CD4-positive, alpha-beta T cell treated with Interleukin-6 at 100 ng/mL for 8 hours (primary cell): ENCODE measurements at regions not wholly inside any gene's neighbourhood (a gene's known extent, or its start where the extent isn't known, plus 50 kb on each side); places are given as distances from the start of the nearest gene placed in this dataset.

Experiments used
- DNase-seq: peaks from one replicate; pipeline ENCODE4 v3.0.0-alpha.2; 2020; ENCODE audit warnings: mixed read lengths, low spot score

GRCh38 chr13:99859178-99860177, 112.1 kb downstream of the ZIC5 start:
- DNase-seq = no peak

GRCh38 chr13:99857738-99858137, 113.8 kb downstream of the ZIC5 start:
- no peak for DNase-seq

- DNase-seq = no peak
Measured at GRCh38 chr13:99855526-99856420, 115.8 kb downstream of the ZIC5 start.

GRCh38 chr13:99854366-99854765, 117.2 kb downstream of the ZIC5 start:
- DNase-seq = no peak

GRCh38 chr13:99847318-99847750, 124.2 kb downstream of the ZIC5 start:
- no peak for DNase-seq

- DNase-seq = no peak
Measured at GRCh38 chr13:99845161-99845874, 126.2 kb downstream of the ZIC5 start.

- no peak for DNase-seq
Measured at GRCh38 chr13:99844421-99844820, 127.1 kb downstream of the ZIC5 start.

DNA sequence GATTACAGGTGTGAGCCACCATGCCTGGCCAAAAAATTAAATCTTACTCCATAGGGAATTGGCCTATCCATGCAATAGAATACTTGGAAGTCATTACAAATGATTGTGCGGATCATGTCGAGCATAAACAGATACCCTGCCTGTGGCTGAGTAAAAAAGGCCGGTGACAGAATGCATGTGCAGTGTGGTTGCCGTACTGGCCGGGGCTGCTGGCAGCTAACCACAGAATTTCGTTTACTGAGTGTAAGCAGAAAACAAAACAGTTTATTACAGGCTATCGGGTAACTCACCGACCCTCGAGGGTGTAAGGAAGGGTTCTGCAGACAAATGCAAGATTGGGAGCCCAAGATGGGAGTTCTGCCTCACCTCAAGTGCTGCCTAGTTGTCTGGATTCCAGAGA, 127.7 kb downstream of the ZIC5 start:
- DNase-seq = no peak

DNA sequence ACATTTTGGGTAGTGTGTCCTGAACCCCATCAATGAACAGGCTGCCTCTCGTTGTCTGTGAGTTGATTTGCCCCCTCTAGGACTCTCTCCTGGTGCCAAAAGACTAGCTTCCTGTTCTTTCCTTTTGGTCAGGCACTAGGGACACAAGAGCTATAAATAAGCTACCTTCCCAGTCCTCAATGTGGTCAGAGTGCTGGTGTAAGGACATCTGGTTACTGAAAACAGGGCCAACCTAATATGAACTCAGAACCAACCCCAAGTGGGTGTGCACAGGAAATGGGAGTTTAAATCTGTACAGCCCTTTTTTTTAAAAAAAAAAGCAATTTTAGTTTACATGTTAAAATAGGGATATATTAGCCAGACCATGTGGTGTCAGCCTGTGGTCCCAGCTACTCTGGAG, 129.2 kb downstream of the ZIC5 start:
- no peak for DNase-seq

GRCh38 chr13:99836291-99836690, 135.3 kb downstream of the ZIC5 start:
- DNase-seq = no peak

DNA sequence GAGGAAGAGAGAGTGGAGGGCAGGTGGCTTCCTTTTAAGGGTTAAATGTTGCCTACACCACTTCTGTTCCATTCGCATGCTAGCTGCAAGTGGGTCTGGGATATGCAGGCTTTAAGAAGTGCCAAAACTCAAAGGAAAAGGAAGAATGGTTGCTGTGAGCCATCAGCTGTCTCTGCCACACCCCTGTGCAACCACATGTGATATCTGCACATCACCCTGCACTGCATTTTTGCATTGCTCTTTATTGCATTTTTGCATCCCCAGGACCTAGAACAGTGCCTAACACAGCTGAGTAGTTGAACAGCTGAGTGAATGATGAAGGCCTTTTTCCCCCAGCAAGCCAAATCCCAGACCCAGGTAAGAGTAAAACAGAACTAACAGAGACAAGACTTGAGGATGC, 136.1 kb downstream of the ZIC5 start:
- DNase-seq = no peak

GRCh38 chr13:99834246-99834645, 137.3 kb downstream of the ZIC5 start:
- DNase-seq = no peak

- no peak for DNase-seq
Measured at GRCh38 chr13:99832347-99832746, 139.2 kb downstream of the ZIC5 start.

DNA sequence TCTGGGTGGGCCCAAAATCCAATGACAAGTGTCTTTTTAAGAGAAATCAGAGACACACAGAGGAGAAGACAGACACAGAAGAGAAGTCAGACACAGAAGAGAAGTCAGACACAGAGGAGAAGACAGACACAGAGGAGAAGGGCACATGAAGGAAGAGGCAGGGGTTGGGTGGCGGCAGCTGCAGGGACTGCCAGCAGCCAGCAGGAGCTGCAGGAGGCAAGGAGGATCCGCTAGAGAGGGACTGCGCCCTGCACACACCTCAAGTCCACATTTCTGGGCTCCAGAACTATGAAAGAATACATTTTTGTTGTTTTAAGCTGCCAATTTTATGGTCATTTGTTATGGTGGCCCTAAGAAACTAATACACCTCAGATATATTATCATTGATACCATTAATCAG, 140.6 kb downstream of the ZIC5 start:
- no peak for DNase-seq

GRCh38 chr13:99829593-99830239, 141.9 kb downstream of the ZIC5 start:
- DNase-seq = no peak

GRCh38 chr13:99829161-99829560, 142.4 kb downstream of the ZIC5 start:
- DNase-seq = no peak

GRCh38 chr13:99828735-99829134, 142.8 kb downstream of the ZIC5 start:
- DNase-seq = no peak

- no peak for DNase-seq
Measured at GRCh38 chr13:99828123-99828522, 143.4 kb downstream of the ZIC5 start.

GRCh38 chr13:99827011-99827772, 144.4 kb downstream of the ZIC5 start:
- no peak for DNase-seq

DNA sequence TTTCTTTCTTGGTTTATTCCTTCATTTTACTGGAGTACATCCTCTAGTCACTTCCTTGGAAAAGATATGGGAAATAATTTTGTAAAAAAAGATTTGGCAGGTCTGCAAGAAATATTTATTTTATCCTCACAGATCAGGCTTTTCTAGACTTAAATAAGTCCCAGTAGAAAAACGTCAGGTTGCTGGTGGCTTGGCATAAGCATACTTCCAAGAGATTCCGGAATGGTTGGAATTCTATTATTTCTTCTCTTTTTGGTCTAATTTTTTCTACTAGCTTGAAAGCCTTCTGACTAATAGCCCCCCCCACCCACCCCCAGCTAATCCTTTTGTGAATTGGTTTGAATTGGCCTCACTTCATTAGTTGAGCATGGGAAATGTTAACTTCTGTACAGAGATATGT, 147.6 kb downstream of the ZIC5 start:
- DNase-seq = no peak

DNA sequence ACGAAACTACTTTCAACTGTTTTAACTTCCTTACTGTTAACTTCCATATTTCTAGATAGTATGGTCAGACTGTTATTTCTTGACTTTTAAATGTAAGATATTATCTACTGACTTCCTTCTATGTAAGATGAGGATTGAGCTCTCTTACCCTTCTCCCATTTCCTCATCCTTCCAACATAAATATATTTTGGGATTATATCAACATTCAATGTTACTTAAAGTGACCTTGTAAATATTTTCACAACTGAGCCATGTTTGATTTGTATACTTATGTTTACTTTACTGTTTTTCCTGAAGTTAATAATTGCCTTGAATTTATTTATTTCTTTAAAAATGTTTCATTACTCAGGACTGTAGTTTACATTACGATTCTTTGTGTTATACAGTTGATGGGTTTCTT, 148.7 kb downstream of the ZIC5 start:
- no peak for DNase-seq
